Activated CD4-positive, alpha-beta T cell treated with anti-CD3 and anti-CD28 coated beads, Interleukin-2, amount 10 ng/mL, durations not matched to agents 24 days and 14 days (primary cell): ENCODE measurements at regions not wholly inside any gene's neighbourhood (a gene's known extent, or its start where the extent isn't known, plus 50 kb on each side); places are given as distances from the start of the nearest gene placed in this dataset.
"Not testable (repeated sequence)": the region's sequence is repeated elsewhere in the genome, so short reads cannot be mapped to it uniquely, and the experiment has no call there.

Source experiments
- DNase-seq: peaks from one replicate; pipeline ENCODE4 v3.0.0; 2022
- H3K27ac Mint-ChIP-seq: one replicate; pipeline ENCODE4 v1.8.0; 2022; ENCODE audit warnings: mild to moderate bottlenecking, mixed read lengths
- H3K27me3 Mint-ChIP-seq: one replicate; pipeline ENCODE4 v1.8.0; 2022; ENCODE audit warnings: mixed read lengths
- H3K36me3 Mint-ChIP-seq: one replicate; pipeline ENCODE4 v1.8.0; 2022; ENCODE audit warnings: low read depth, mild to moderate bottlenecking, mixed read lengths
- H3K4me1 Mint-ChIP-seq: one replicate; pipeline ENCODE4 v1.8.0; 2021; ENCODE audit warnings: mixed read lengths
- H3K4me3 Mint-ChIP-seq: one replicate; pipeline ENCODE4 v1.8.0; 2022; ENCODE audit warnings: mild to moderate bottlenecking, moderate library complexity, mixed read lengths
- H3K9me3 Mint-ChIP-seq: one replicate; pipeline ENCODE4 v1.8.0; 2021; ENCODE audit warnings: mixed read lengths
- intact Hi-C: fragments of 100-400 bp; cut with micrococcal nuclease; formaldehyde crosslinking; loops from one replicate; pipeline ENCODE4 v1.15.1; 2023

GRCh38 chr10:44752451-44753441 lies 158.4 kb upstream of the TMEM72 start:
- Mint-ChIP-seq H3K36me3 (no peaks in the 10 kb centered on the region), H3K4me3 (no peak overlapping the region), H3K27ac (no peak overlapping the region), H3K9me3 (no peaks in the 10 kb centered on the region), H3K27me3 (no peaks in the 10 kb centered on the region), H3K4me1 (no peaks in the 10 kb centered on the region)
- intact Hi-C loops = no loop called here
- DNase-seq = no peak

- H3K9me3 Mint-ChIP-seq, intact Hi-C loops, H3K4me1 Mint-ChIP-seq, DNase-seq, H3K27me3 Mint-ChIP-seq, H3K36me3 Mint-ChIP-seq, H3K4me3 Mint-ChIP-seq, H3K27ac Mint-ChIP-seq: not testable (repeated sequence)
These were observed 156.8 kb upstream of the TMEM72 start for GRCh38 chr10:44754355-44754754.

- no peak overlapping the region for H3K4me3 Mint-ChIP-seq
- H3K4me1 Mint-ChIP-seq = no peaks in the 10 kb centered on the region
- DNase-seq = no peak
- no peaks in the 10 kb centered on the region for H3K27me3 Mint-ChIP-seq
- intact Hi-C loops = no loop called here
- H3K27ac Mint-ChIP-seq = no peak overlapping the region
- no peaks in the 10 kb centered on the region for H3K9me3 Mint-ChIP-seq
- H3K36me3 Mint-ChIP-seq = no peaks in the 10 kb centered on the region
These were observed 155.7 kb upstream of the TMEM72 start for GRCh38 chr10:44755481-44755880.

- H3K27me3 Mint-ChIP-seq = no peaks in the 10 kb centered on the region
These were observed 154.9 kb upstream of the TMEM72 start for GRCh38 chr10:44756216-44756615.

GRCh38 chr10:44757551-44758205 lies 153.5 kb upstream of the TMEM72 start:
- no peaks in the 10 kb centered on the region for H3K9me3 Mint-ChIP-seq
- no peak for DNase-seq
- H3K27me3 Mint-ChIP-seq = no peaks in the 10 kb centered on the region
- no peaks in the 10 kb centered on the region for H3K4me1 Mint-ChIP-seq
- H3K4me3 Mint-ChIP-seq = no peak overlapping the region
- no peak overlapping the region for H3K27ac Mint-ChIP-seq
- intact Hi-C loops = no loop called here
- no peaks in the 10 kb centered on the region for H3K36me3 Mint-ChIP-seq

More at GRCh38 chr10:44756216-44756615, 154.9 kb upstream of the TMEM72 start:
- Mint-ChIP-seq H3K4me3 (no peak overlapping the region), H3K4me1 (no peaks in the 10 kb centered on the region), H3K9me3 (no peaks in the 10 kb centered on the region), H3K27ac (no peak overlapping the region), H3K36me3 (no peaks in the 10 kb centered on the region)
- intact Hi-C loops = no loop called here
- DNase-seq = no peak

- no peaks in the 10 kb centered on the region for H3K27me3 Mint-ChIP-seq
- H3K36me3 Mint-ChIP-seq = no peaks in the 10 kb centered on the region
- intact Hi-C loops = no loop called here
- H3K4me3 Mint-ChIP-seq = no peak overlapping the region
- H3K9me3 Mint-ChIP-seq = no peaks in the 10 kb centered on the region
- no peaks in the 10 kb centered on the region for H3K4me1 Mint-ChIP-seq
- H3K27ac Mint-ChIP-seq = no peak overlapping the region
- DNase-seq = no peak
These were observed 152.0 kb upstream of the TMEM72 start for GRCh38 chr10:44759122-44759521.

- H3K4me1 Mint-ChIP-seq = no peaks in the 10 kb centered on the region
- intact Hi-C loops = no loop called here
- H3K27ac Mint-ChIP-seq = no peak overlapping the region
These were observed 150.6 kb upstream of the TMEM72 start for GRCh38 chr10:44760513-44760912.

GRCh38 chr10:44761076-44761475 lies 150.1 kb upstream of the TMEM72 start:
- no peak for DNase-seq
- Mint-ChIP-seq H3K27me3 (no peaks in the 10 kb centered on the region), H3K27ac (no peak overlapping the region), H3K36me3 (no peaks in the 10 kb centered on the region), H3K4me1 (no peaks in the 10 kb centered on the region), H3K4me3 (no peak overlapping the region), H3K9me3 (no peaks in the 10 kb centered on the region)
- intact Hi-C loops = no loop called here

More at GRCh38 chr10:44760513-44760912, 150.6 kb upstream of the TMEM72 start:
- no peak for DNase-seq
- H3K4me3 Mint-ChIP-seq = no peak overlapping the region
- H3K36me3 Mint-ChIP-seq = no peaks in the 10 kb centered on the region
- no peaks in the 10 kb centered on the region for H3K27me3 Mint-ChIP-seq
- no peaks in the 10 kb centered on the region for H3K9me3 Mint-ChIP-seq

- Mint-ChIP-seq H3K4me1 (no peaks in the 10 kb centered on the region), H3K27ac (no peak overlapping the region), H3K9me3 (no peaks in the 10 kb centered on the region), H3K27me3 (no peaks in the 10 kb centered on the region), H3K4me3 (no peak overlapping the region), H3K36me3 (no peaks in the 10 kb centered on the region)
- intact Hi-C loops = no loop called here
- no peak for DNase-seq
These were observed 147.8 kb upstream of the TMEM72 start for GRCh38 chr10:44763331-44763730.

- peaks cover 2% of the 10 kb centered on the region for H3K27me3 Mint-ChIP-seq
- H3K4me3 Mint-ChIP-seq = no peak overlapping the region
- no peak overlapping the region for H3K27ac Mint-ChIP-seq
- intact Hi-C loops = no loop called here
- H3K9me3 Mint-ChIP-seq = no peaks in the 10 kb centered on the region
- no peak for DNase-seq
- H3K4me1 Mint-ChIP-seq = no peaks in the 10 kb centered on the region
- no peaks in the 10 kb centered on the region for H3K36me3 Mint-ChIP-seq
These were observed 145.8 kb upstream of the TMEM72 start for GRCh38 chr10:44765299-44765698.

- intact Hi-C loops = no loop called here
- no peak for DNase-seq
- Mint-ChIP-seq H3K4me3 (no peak overlapping the region), H3K36me3 (no peaks in the 10 kb centered on the region), H3K4me1 (no peaks in the 10 kb centered on the region), H3K27me3 (peaks cover 2% of the 10 kb centered on the region), H3K9me3 (no peaks in the 10 kb centered on the region), H3K27ac (no peak overlapping the region)
These were observed 144.5 kb upstream of the TMEM72 start for GRCh38 chr10:44766631-44767030.

- H3K9me3 Mint-ChIP-seq = no peaks in the 10 kb centered on the region
- H3K4me1 Mint-ChIP-seq = no peaks in the 10 kb centered on the region
- H3K36me3 Mint-ChIP-seq = no peaks in the 10 kb centered on the region
- no peak overlapping the region for H3K27ac Mint-ChIP-seq
- peaks cover 2% of the 10 kb centered on the region for H3K27me3 Mint-ChIP-seq
- no peak for DNase-seq
- intact Hi-C loops = no loop called here
- H3K4me3 Mint-ChIP-seq = no peak overlapping the region
These were observed 141.7 kb upstream of the TMEM72 start for GRCh38 chr10:44769450-44769849.

- Mint-ChIP-seq H3K4me3 (no peak overlapping the region), H3K27ac (no peak overlapping the region), H3K27me3 (peaks cover 2% of the 10 kb centered on the region), H3K9me3 (no peaks in the 10 kb centered on the region), H3K36me3 (no peaks in the 10 kb centered on the region), H3K4me1 (no peaks in the 10 kb centered on the region)
- no peak for DNase-seq
- intact Hi-C loops = no loop called here
These were observed 139.7 kb upstream of the TMEM72 start for GRCh38 chr10:44771233-44771995.

GRCh38 chr10:44773565-44773964 lies 137.6 kb upstream of the TMEM72 start:
- Mint-ChIP-seq H3K27me3 (peaks cover 2% of the 10 kb centered on the region), H3K27ac (no peak overlapping the region)
- no peak for DNase-seq

More at GRCh38 chr10:44773565-44773964, 137.6 kb upstream of the TMEM72 start:
- Mint-ChIP-seq H3K36me3 (no peaks in the 10 kb centered on the region), H3K4me1 (no peaks in the 10 kb centered on the region), H3K4me3 (no peak overlapping the region), H3K9me3 (no peaks in the 10 kb centered on the region)
- intact Hi-C loops = no loop called here
